GM23338 (cell line): ENCODE measurements at regions not wholly inside any gene's neighbourhood (a gene's known extent, or its start where the extent isn't known, plus 50 kb on each side); places are given as distances from the start of the nearest gene placed in this dataset.

ENCODE experiments used
- ATAC-seq: fragments of 200-7000 bp; cut with Tn5 transposase; 3 replicates; pipeline ENCODE4 v1.9.1; 2020
- DNase-seq: peaks from one replicate; pipeline ENCODE4 v3.0.0-alpha.2; 2015; ENCODE audit warnings: low spot score
- H2AFZ ChIP-seq: fragments of 200-600 bp; sonication (generic); 2 replicates; pipeline ENCODE4 v1.8.0; 2016; ENCODE audit warnings: antibody characterized with exemption, mild to moderate bottlenecking, moderate library complexity
- H3F3A ChIP-seq: fragments of 200-600 bp; sonication (generic); replicated peaks from 2 replicates; pipeline ENCODE4 v1.8.0; 2017; ENCODE audit warnings: antibody characterized with exemption, mixed run types, low read depth
- H3K27ac ChIP-seq: fragments of 200-600 bp; sonication (generic); 2 replicates; pipeline ENCODE4 v1.6.1; 2016; ENCODE audit warnings: low read depth
- H3K27me3 ChIP-seq: fragments of 200-600 bp; sonication (generic); 2 replicates; pipeline ENCODE4 v1.8.0; 2016; ENCODE audit warnings: mild to moderate bottlenecking, mixed run types, moderate library complexity; ENCODE audit not compliant: insufficient read depth
- H3K36me3 ChIP-seq: fragments of 200-600 bp; sonication (generic); 2 replicates; pipeline ENCODE4 v1.8.0; 2016; ENCODE audit warnings: mild to moderate bottlenecking; ENCODE audit not compliant: insufficient read depth
- H3K4me1 ChIP-seq: fragments of 200-600 bp; sonication (generic); 2 replicates; pipeline ENCODE4 v1.8.0; 2016; ENCODE audit warnings: mild to moderate bottlenecking, moderate library complexity; ENCODE audit not compliant: insufficient read depth
- H3K4me2 ChIP-seq: fragments of 200-600 bp; sonication (generic); 2 replicates; pipeline ENCODE4 v1.7.1; 2017; ENCODE audit warnings: mixed run types
- H3K4me3 ChIP-seq: fragments of 200-600 bp; sonication (generic); 2 replicates; pipeline ENCODE4 v1.6.1; 2016; ENCODE audit warnings: mixed run types
- H3K79me2 ChIP-seq: fragments of 200-600 bp; sonication (generic); replicated peaks from 2 replicates; pipeline ENCODE4 v1.8.0; 2017; ENCODE audit warnings: mild to moderate bottlenecking; ENCODE audit not compliant: insufficient read depth
- H3K9me2 ChIP-seq: fragments of 200-600 bp; sonication (generic); 2 replicates; pipeline ENCODE4 v1.8.0; 2017; ENCODE audit not compliant: insufficient read depth
- H4K20me1 ChIP-seq: fragments of 200-600 bp; sonication (generic); replicated peaks from 2 replicates; pipeline ENCODE4 v1.8.0; 2017; ENCODE audit warnings: mild to moderate bottlenecking; ENCODE audit not compliant: insufficient read depth
- H3K27ac Mint-ChIP-seq: 2 replicates; pipeline ENCODE4 v1.8.0; 2020; ENCODE audit warnings: inconsistent platforms, mild to moderate bottlenecking, moderate library complexity, mixed read lengths
- H3K27me3 Mint-ChIP-seq: 3 replicates; pipeline ENCODE4 v1.8.0; 2022; ENCODE audit warnings: low read depth, mild to moderate bottlenecking, moderate library complexity, mixed read lengths, inconsistent platforms; ENCODE audit not compliant: insufficient read depth, poor library complexity
- H3K36me3 Mint-ChIP-seq: 3 replicates; pipeline ENCODE4 v1.8.0; 2021; ENCODE audit warnings: low read depth, mild to moderate bottlenecking, inconsistent platforms, moderate library complexity, mixed read lengths
- H3K4me1 Mint-ChIP-seq: 3 replicates; pipeline ENCODE4 v1.8.0; 2020; ENCODE audit warnings: mild to moderate bottlenecking, inconsistent platforms, mixed read lengths
- H3K4me3 Mint-ChIP-seq: 3 replicates; pipeline ENCODE4 v1.8.0; 2021; ENCODE audit warnings: moderate library complexity, mild to moderate bottlenecking, inconsistent platforms, mixed read lengths
- H3K9me3 Mint-ChIP-seq: 3 replicates; pipeline ENCODE4 v1.8.0; 2020; ENCODE audit warnings: moderate library complexity, mild to moderate bottlenecking, inconsistent platforms, mixed read lengths
- CREB1 ChIP-seq: fragments of 250-450 bp; sonication (Bioruptor Pico); IDR thresholded peaks from 2 replicates; pipeline ENCODE4 v1.5.0; 2020; ENCODE audit warnings: low read depth, mild to moderate bottlenecking, moderate library complexity
- ETS1 ChIP-seq: IDR thresholded peaks from 2 replicates; pipeline ENCODE4 v1.6.1; 2016; ENCODE audit warnings: antibody characterized with exemption
- EZH2 ChIP-seq: fragments of 200-600 bp; sonication (generic); IDR thresholded peaks from one replicate; pipeline ENCODE4 v1.8.0; 2017; ENCODE audit warnings: antibody characterized with exemption, mild to moderate bottlenecking, low read depth; ENCODE audit not compliant: unreplicated experiment
- EZH2phosphoT487 ChIP-seq: fragments of 200-600 bp; sonication (generic); IDR thresholded peaks from one replicate; pipeline ENCODE4 v1.8.1; 2018; ENCODE audit warnings: antibody characterized with exemption; ENCODE audit not compliant: unreplicated experiment
- JUNB ChIP-seq: IDR thresholded peaks from one replicate; pipeline ENCODE4 v1.6.1; 2016; ENCODE audit warnings: antibody characterized with exemption; ENCODE audit not compliant: unreplicated experiment
- NANOG ChIP-seq: IDR thresholded peaks from 2 replicates; pipeline ENCODE4 v1.6.1; 2016; ENCODE audit warnings: antibody characterized with exemption, borderline replicate concordance
- POLR2AphosphoS5 ChIP-seq: IDR thresholded peaks from 2 replicates; pipeline ENCODE4 v1.6.1; 2016; ENCODE audit warnings: antibody characterized with exemption, low read depth
- REST ChIP-seq: IDR thresholded peaks from one replicate; pipeline ENCODE4 v1.6.1; 2018; ENCODE audit warnings: antibody characterized with exemption; ENCODE audit not compliant: unreplicated experiment
- STAT1 ChIP-seq: IDR thresholded peaks from one replicate; pipeline ENCODE4 v1.6.1; 2016; ENCODE audit warnings: antibody characterized with exemption; ENCODE audit not compliant: unreplicated experiment
- ZNF114 ChIP-seq: fragments of 250-450 bp; sonication (Bioruptor Pico); IDR thresholded peaks from 2 replicates; pipeline ENCODE4 v1.5.0; 2020; ENCODE audit warnings: mild to moderate bottlenecking, moderate library complexity
- ZNF331 ChIP-seq: fragments of 250-450 bp; sonication (Bioruptor Pico); IDR thresholded peaks from 2 replicates; pipeline ENCODE4 v1.5.0; 2020; ENCODE audit warnings: low read depth, mild to moderate bottlenecking, moderate library complexity
- TF ChIP-seq, protein P1 (sequence below): fragments of 250-450 bp; sonication (Bioruptor Pico); IDR thresholded peaks from 2 replicates; pipeline ENCODE4 v1.5.0; 2020; ENCODE audit warnings: mild to moderate bottlenecking, moderate library complexity
- TF ChIP-seq, protein P2 (sequence below), 2 experiments: fragments of 200-600 bp in 1 of 2; sonication (generic) in 1 of 2; conservative IDR thresholded peaks; 2 replicates each; pipeline versions ENCODE4 v1.5.1 to v1.6.1; 2016 to 2017; ENCODE audit warnings: antibody characterized with exemption in 2 of 2, low read depth in 2 of 2, mild to moderate bottlenecking in 2 of 2, moderate library complexity in 1 of 2

- no peak for TF ChIP-seq ETS1
- no peak for TF ChIP-seq ZNF114 (CRISPR knock-in tag)
- TF ChIP-seq CREB1 (CRISPR knock-in tag): no peak
- no peak for TF ChIP-seq EZH2
- no peak for TF ChIP-seq STAT1
- TF ChIP-seq ZNF331 (CRISPR knock-in tag): no peak
- TF ChIP-seq, protein P1, sequence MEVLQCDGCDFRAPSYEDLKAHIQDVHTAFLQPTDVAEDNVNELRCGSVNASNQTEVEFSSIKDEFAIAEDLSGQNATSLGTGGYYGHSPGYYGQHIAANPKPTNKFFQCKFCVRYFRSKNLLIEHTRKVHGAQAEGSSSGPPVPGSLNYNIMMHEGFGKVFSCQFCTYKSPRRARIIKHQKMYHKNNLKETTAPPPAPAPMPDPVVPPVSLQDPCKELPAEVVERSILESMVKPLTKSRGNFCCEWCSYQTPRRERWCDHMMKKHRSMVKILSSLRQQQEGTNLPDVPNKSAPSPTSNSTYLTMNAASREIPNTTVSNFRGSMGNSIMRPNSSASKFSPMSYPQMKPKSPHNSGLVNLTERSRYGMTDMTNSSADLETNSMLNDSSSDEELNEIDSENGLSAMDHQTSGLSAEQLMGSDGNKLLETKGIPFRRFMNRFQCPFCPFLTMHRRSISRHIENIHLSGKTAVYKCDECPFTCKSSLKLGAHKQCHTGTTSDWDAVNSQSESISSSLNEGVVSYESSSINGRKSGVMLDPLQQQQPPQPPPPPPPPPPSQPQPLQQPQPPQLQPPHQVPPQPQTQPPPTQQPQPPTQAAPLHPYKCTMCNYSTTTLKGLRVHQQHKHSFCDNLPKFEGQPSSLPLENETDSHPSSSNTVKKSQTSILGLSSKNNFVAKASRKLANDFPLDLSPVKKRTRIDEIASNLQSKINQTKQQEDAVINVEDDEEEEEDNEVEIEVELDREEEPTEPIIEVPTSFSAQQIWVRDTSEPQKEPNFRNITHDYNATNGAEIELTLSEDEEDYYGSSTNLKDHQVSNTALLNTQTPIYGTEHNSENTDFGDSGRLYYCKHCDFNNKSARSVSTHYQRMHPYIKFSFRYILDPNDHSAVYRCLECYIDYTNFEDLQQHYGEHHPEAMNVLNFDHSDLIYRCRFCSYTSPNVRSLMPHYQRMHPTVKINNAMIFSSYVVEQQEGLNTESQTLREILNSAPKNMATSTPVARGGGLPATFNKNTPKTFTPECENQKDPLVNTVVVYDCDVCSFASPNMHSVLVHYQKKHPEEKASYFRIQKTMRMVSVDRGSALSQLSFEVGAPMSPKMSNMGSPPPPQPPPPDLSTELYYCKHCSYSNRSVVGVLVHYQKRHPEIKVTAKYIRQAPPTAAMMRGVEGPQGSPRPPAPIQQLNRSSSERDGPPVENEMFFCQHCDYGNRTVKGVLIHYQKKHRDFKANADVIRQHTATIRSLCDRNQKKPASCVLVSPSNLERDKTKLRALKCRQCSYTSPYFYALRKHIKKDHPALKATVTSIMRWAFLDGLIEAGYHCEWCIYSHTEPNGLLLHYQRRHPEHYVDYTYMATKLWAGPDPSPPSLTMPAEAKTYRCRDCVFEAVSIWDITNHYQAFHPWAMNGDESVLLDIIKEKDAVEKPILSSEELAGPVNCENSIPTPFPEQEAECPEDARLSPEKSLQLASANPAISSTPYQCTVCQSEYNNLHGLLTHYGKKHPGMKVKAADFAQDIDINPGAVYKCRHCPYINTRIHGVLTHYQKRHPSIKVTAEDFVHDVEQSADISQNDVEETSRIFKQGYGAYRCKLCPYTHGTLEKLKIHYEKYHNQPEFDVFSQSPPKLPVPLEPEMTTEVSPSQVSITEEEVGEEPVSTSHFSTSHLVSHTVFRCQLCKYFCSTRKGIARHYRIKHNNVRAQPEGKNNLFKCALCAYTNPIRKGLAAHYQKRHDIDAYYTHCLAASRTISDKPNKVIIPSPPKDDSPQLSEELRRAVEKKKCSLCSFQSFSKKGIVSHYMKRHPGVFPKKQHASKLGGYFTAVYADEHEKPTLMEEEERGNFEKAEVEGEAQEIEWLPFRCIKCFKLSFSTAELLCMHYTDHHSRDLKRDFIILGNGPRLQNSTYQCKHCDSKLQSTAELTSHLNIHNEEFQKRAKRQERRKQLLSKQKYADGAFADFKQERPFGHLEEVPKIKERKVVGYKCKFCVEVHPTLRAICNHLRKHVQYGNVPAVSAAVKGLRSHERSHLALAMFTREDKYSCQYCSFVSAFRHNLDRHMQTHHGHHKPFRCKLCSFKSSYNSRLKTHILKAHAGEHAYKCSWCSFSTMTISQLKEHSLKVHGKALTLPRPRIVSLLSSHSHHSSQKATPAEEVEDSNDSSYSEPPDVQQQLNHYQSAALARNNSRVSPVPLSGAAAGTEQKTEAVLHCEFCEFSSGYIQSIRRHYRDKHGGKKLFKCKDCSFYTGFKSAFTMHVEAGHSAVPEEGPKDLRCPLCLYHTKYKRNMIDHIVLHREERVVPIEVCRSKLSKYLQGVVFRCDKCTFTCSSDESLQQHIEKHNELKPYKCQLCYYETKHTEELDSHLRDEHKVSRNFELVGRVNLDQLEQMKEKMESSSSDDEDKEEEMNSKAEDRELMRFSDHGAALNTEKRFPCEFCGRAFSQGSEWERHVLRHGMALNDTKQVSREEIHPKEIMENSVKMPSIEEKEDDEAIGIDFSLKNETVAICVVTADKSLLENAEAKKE (CRISPR knock-in tag): no peak
- no peak for TF ChIP-seq POLR2AphosphoS5
- no peak for TF ChIP-seq REST
- TF ChIP-seq JUNB: no peak
- TF ChIP-seq EZH2phosphoT487: no peak
- no peak for TF ChIP-seq NANOG
- TF ChIP-seq, protein P2, sequence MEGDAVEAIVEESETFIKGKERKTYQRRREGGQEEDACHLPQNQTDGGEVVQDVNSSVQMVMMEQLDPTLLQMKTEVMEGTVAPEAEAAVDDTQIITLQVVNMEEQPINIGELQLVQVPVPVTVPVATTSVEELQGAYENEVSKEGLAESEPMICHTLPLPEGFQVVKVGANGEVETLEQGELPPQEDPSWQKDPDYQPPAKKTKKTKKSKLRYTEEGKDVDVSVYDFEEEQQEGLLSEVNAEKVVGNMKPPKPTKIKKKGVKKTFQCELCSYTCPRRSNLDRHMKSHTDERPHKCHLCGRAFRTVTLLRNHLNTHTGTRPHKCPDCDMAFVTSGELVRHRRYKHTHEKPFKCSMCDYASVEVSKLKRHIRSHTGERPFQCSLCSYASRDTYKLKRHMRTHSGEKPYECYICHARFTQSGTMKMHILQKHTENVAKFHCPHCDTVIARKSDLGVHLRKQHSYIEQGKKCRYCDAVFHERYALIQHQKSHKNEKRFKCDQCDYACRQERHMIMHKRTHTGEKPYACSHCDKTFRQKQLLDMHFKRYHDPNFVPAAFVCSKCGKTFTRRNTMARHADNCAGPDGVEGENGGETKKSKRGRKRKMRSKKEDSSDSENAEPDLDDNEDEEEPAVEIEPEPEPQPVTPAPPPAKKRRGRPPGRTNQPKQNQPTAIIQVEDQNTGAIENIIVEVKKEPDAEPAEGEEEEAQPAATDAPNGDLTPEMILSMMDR (conservative IDR thresholded peaks at IDR 0.05; ENCODE audit: low read depth in 2 of 2): no peak
- Mint-ChIP-seq H3K27ac (no peak overlapping the region), H3K36me3 (peaks cover 5% of the 10 kb centered on the region; the same call in 2 of the 3 replicates), H3K4me3 (no peak overlapping the region), H3K27me3 (no peaks in the 10 kb centered on the region), H3K4me1 (no peaks in the 10 kb centered on the region), H3K9me3 (peaks cover 5% of the 10 kb centered on the region; the same call in 2 of the 3 replicates)
- no peaks in the 10 kb centered on the region for H3K79me2 ChIP-seq
- no peaks in the 10 kb centered on the region for H3F3A ChIP-seq
- no peak overlapping the region for H3K4me3 ChIP-seq
- no peak overlapping the region for H3K27ac ChIP-seq
- H3K9me2 ChIP-seq: no peaks in the 10 kb centered on the region
- no peaks in the 10 kb centered on the region for H4K20me1 ChIP-seq
- H3K4me1 ChIP-seq: no peaks in the 10 kb centered on the region
- ATAC-seq: no peak
- H2AFZ ChIP-seq: no peak overlapping the region
- H3K27me3 ChIP-seq: no peaks in the 10 kb centered on the region; the same call in 1 of the 2 replicates
- DNase-seq: no peak
- no peak overlapping the region for H3K4me2 ChIP-seq
- no peaks in the 10 kb centered on the region for H3K36me3 ChIP-seq
These were observed 160.8 kb downstream of the DISP1 start for GRCh38 chr1:222975472-222976122.
